Mesendoderm (in vitro differentiated cells): ENCODE measurements at regions not wholly inside any gene's neighbourhood (a gene's known extent, or its start where the extent isn't known, plus 50 kb on each side); places are given as distances from the start of the nearest gene placed in this dataset.
"Not testable (repeated sequence)": the region's sequence is repeated elsewhere in the genome, so short reads cannot be mapped to it uniquely, and the experiment has no call there.

Source experiments
- DNase-seq: peaks from one replicate; pipeline ENCODE4 v3.0.0; 2013
- H2AK5ac ChIP-seq: 2 replicates; pipeline ENCODE4 v1.6.1; 2013; ENCODE audit warnings: low read length, inconsistent platforms
- H2BK120ac ChIP-seq: 2 replicates; pipeline ENCODE4 v1.6.1; 2013; ENCODE audit warnings: low read depth, mild to moderate bottlenecking, low read length, moderate library complexity, mixed read lengths
- H2BK15ac ChIP-seq: replicated peaks from 2 replicates; pipeline ENCODE4 v1.6.1; 2013; ENCODE audit warnings: low read depth, mild to moderate bottlenecking, moderate library complexity
- H2BK5ac ChIP-seq: 2 replicates; pipeline ENCODE4 v1.6.1; 2013; ENCODE audit warnings: low read length, inconsistent platforms
- H3K18ac ChIP-seq: 2 replicates; pipeline ENCODE4 v1.6.1; 2013; ENCODE audit warnings: mild to moderate bottlenecking, low read length, mixed read lengths
- H3K23ac ChIP-seq: one replicate; pipeline ENCODE4 v1.6.1; 2013; ENCODE audit warnings: low read length
- H3K27ac ChIP-seq: 2 replicates; pipeline ENCODE4 v1.5.1; 2013; ENCODE audit warnings: low read depth, mild to moderate bottlenecking, inconsistent platforms, low read length, moderate library complexity
- H3K27me3 ChIP-seq: 2 replicates; pipeline ENCODE4 v1.6.1; 2013; ENCODE audit warnings: low read length, control low read depth, mild to moderate bottlenecking, inconsistent platforms; ENCODE audit not compliant: insufficient read depth, poor library complexity
- H3K36me3 ChIP-seq: 2 replicates; pipeline ENCODE4 v1.6.1; 2013; ENCODE audit warnings: low read length, inconsistent platforms; ENCODE audit not compliant: control insufficient read depth, insufficient read depth
- H3K4ac ChIP-seq: one replicate; pipeline ENCODE4 v1.6.1; 2013; ENCODE audit warnings: low read depth, mild to moderate bottlenecking, low read length, moderate library complexity
- H3K4me1 ChIP-seq: 2 replicates; pipeline ENCODE4 v1.6.1; 2013; ENCODE audit warnings: low read depth, low read length, inconsistent platforms; ENCODE audit not compliant: control insufficient read depth
- H3K4me2 ChIP-seq: 2 replicates; pipeline ENCODE4 v1.6.1; 2013; ENCODE audit warnings: low read length
- H3K4me3 ChIP-seq: 2 replicates; pipeline ENCODE4 v1.5.1; 2013; ENCODE audit warnings: mild to moderate bottlenecking, low read length
- H3K56ac ChIP-seq: one replicate; pipeline ENCODE4 v1.6.1; 2013; ENCODE audit warnings: low read length
- H3K79me1 ChIP-seq: 2 replicates; pipeline ENCODE4 v1.6.1; 2013; ENCODE audit warnings: low read length, inconsistent platforms
- H3K79me2 ChIP-seq: 2 replicates; pipeline ENCODE4 v1.6.1; 2013; ENCODE audit warnings: mild to moderate bottlenecking, low read length; ENCODE audit not compliant: control insufficient read depth, insufficient read depth
- H3K9ac ChIP-seq: 2 replicates; pipeline ENCODE4 v1.6.1; 2013; ENCODE audit warnings: low read length, inconsistent platforms
- H4K5ac ChIP-seq: one replicate; pipeline ENCODE4 v1.6.1; 2013; ENCODE audit warnings: low read length
- H4K8ac ChIP-seq: one replicate; pipeline ENCODE4 v1.6.1; 2013; ENCODE audit warnings: low read depth, mild to moderate bottlenecking, control low read depth, low read length, moderate library complexity
- WGBS: extraction: QIAGEN DNeasy Blood & Tissue Kit; methylation state at CpG from one replicate; pipeline ENCODE4 v1.1.7; 2013; ENCODE audit warnings: low lambda C conversion rate, missing lambda C conversion rate; ENCODE audit not compliant: insufficient coverage; ENCODE audit errors: extremely low coverage; 5-methylcytosine and 5-hydroxymethylcytosine counted together

- H2BK5ac ChIP-seq: no peak overlapping the region
- H4K8ac ChIP-seq: no peak overlapping the region
- H3K4me3 ChIP-seq: no peak overlapping the region
- no CpG with 5 or more reads among the region's 3 CpGs for WGBS
- H3K4me2 ChIP-seq: no peak overlapping the region
- no peak overlapping the region for H3K18ac ChIP-seq
- H3K36me3 ChIP-seq: no peaks in the 10 kb centered on the region
- H3K56ac ChIP-seq: no peak overlapping the region
- no peak for DNase-seq
- no peak overlapping the region for H3K23ac ChIP-seq
- H2BK15ac ChIP-seq: no peak overlapping the region
- H3K27ac ChIP-seq: no peak overlapping the region
- no peak overlapping the region for H4K5ac ChIP-seq
- no peak overlapping the region for H3K4ac ChIP-seq
- no peak overlapping the region for H2BK120ac ChIP-seq
- H3K9ac ChIP-seq: no peak overlapping the region
- H3K27me3 ChIP-seq: no peaks in the 10 kb centered on the region
- H3K4me1 ChIP-seq: no peaks in the 10 kb centered on the region
- no peak overlapping the region for H2AK5ac ChIP-seq
- H3K79me2 ChIP-seq: no peaks in the 10 kb centered on the region
- no peaks in the 10 kb centered on the region for H3K79me1 ChIP-seq
Measured at GRCh38 chr11:10954184-10954583, 96.3 kb upstream of the ZBED5 start.

- Histone ChIP-seq H4K8ac (no peak overlapping the region), H3K23ac (no peak overlapping the region), H3K18ac (no peak overlapping the region), H4K5ac (no peak overlapping the region), H3K56ac (no peak overlapping the region), H2AK5ac (no peak overlapping the region), H3K4me2 (no peak overlapping the region), H3K4me3 (no peak overlapping the region), H3K79me2 (no peaks in the 10 kb centered on the region), H3K4ac (no peak overlapping the region), H3K27ac (no peak overlapping the region), H2BK120ac (no peak overlapping the region), H3K79me1 (no peaks in the 10 kb centered on the region), H3K9ac (no peak overlapping the region), H2BK15ac (no peak overlapping the region), H2BK5ac (no peak overlapping the region), H3K27me3 (no peaks in the 10 kb centered on the region), H3K36me3 (no peaks in the 10 kb centered on the region), H3K4me1 (no peaks in the 10 kb centered on the region)
- WGBS: no CpG with 5 or more reads among the region's 1 CpG
- DNase-seq: no peak
Measured at GRCh38 chr11:10952872-10953271, 95.0 kb upstream of the ZBED5 start.

GRCh38 chr11:10947935-10948334, 90.1 kb upstream of the ZBED5 start:
- not testable (repeated sequence) for H4K5ac ChIP-seq, H3K18ac ChIP-seq, H3K9ac ChIP-seq, H3K4me1 ChIP-seq, DNase-seq, H2BK120ac ChIP-seq, H3K4ac ChIP-seq, H2BK15ac ChIP-seq, H3K27me3 ChIP-seq, H3K79me1 ChIP-seq, H2AK5ac ChIP-seq, H3K36me3 ChIP-seq, H3K23ac ChIP-seq, H4K8ac ChIP-seq, H3K4me2 ChIP-seq, H3K79me2 ChIP-seq, H3K56ac ChIP-seq, H3K4me3 ChIP-seq, H3K27ac ChIP-seq, H2BK5ac ChIP-seq
- WGBS: no CpG with 5 or more reads among the region's 1 CpG

- no peak overlapping the region for H3K56ac ChIP-seq
- H3K27ac ChIP-seq: no peak overlapping the region
- no peaks in the 10 kb centered on the region for H3K79me2 ChIP-seq
- no CpG with 5 or more reads among the region's 1 CpG for WGBS
- H3K18ac ChIP-seq: no peak overlapping the region
- no peaks in the 10 kb centered on the region for H3K79me1 ChIP-seq
- DNase-seq: no peak
- no peak overlapping the region for H3K4me3 ChIP-seq
- H3K4me1 ChIP-seq: no peaks in the 10 kb centered on the region
- no peaks in the 10 kb centered on the region for H3K27me3 ChIP-seq
- no peak overlapping the region for H3K23ac ChIP-seq
- no peak overlapping the region for H2BK5ac ChIP-seq
- no peak overlapping the region for H3K9ac ChIP-seq
- no peak overlapping the region for H3K4ac ChIP-seq
- no peak overlapping the region for H4K5ac ChIP-seq
- no peak overlapping the region for H3K4me2 ChIP-seq
- H2BK15ac ChIP-seq: no peak overlapping the region
- H2AK5ac ChIP-seq: no peak overlapping the region
- no peaks in the 10 kb centered on the region for H3K36me3 ChIP-seq
- no peak overlapping the region for H2BK120ac ChIP-seq
- H4K8ac ChIP-seq: no peak overlapping the region
Measured at GRCh38 chr11:10946072-10946471, 88.2 kb upstream of the ZBED5 start.

- no peak for DNase-seq
- Histone ChIP-seq H3K79me2 (no peaks in the 10 kb centered on the region), H3K18ac (no peak overlapping the region), H4K5ac (no peak overlapping the region), H3K4me3 (no peak overlapping the region), H3K27ac (no peak overlapping the region), H3K36me3 (no peaks in the 10 kb centered on the region), H3K27me3 (no peaks in the 10 kb centered on the region), H2BK5ac (no peak overlapping the region), H3K56ac (no peak overlapping the region), H3K4ac (no peak overlapping the region), H3K9ac (no peak overlapping the region), H3K23ac (no peak overlapping the region), H3K4me2 (no peak overlapping the region), H3K79me1 (no peaks in the 10 kb centered on the region), H2AK5ac (no peak overlapping the region), H4K8ac (no peak overlapping the region), H3K4me1 (no peaks in the 10 kb centered on the region), H2BK15ac (no peak overlapping the region), H2BK120ac (no peak overlapping the region)
- no CpG with 5 or more reads among the region's 2 CpGs for WGBS
Measured at GRCh38 chr11:10945196-10945595, 87.3 kb upstream of the ZBED5 start.

GRCh38 chr11:10943968-10944367, 86.1 kb upstream of the ZBED5 start:
- Histone ChIP-seq H2AK5ac (no peak overlapping the region), H3K4me2 (no peak overlapping the region), H3K27me3 (no peaks in the 10 kb centered on the region), H3K4me3 (no peak overlapping the region), H4K8ac (no peak overlapping the region), H3K36me3 (no peaks in the 10 kb centered on the region), H2BK15ac (no peak overlapping the region), H3K4me1 (no peaks in the 10 kb centered on the region), H3K23ac (no peak overlapping the region), H3K79me2 (no peaks in the 10 kb centered on the region), H3K9ac (no peak overlapping the region), H3K4ac (no peak overlapping the region), H3K27ac (no peak overlapping the region), H3K18ac (no peak overlapping the region), H2BK5ac (no peak overlapping the region), H3K56ac (no peak overlapping the region), H2BK120ac (no peak overlapping the region), H3K79me1 (no peaks in the 10 kb centered on the region), H4K5ac (no peak overlapping the region)
- WGBS: no CpG with 5 or more reads among the region's 2 CpGs
- DNase-seq: no peak
